GM06990 (cell line): ENCODE measurements at regions not wholly inside any gene's neighbourhood (a gene's known extent, or its start where the extent isn't known, plus 50 kb on each side); places are given as distances from the start of the nearest gene placed in this dataset.

Source experiments
- DNase-seq: peaks from one replicate; pipeline ENCODE4 v3.0.0-alpha.2; 2011; ENCODE audit not compliant: insufficient read length; ENCODE audit errors: extremely low read depth
- H3K27me3 ChIP-seq: replicated peaks from 2 replicates; pipeline ENCODE4 v1.6.0; 2011; ENCODE audit warnings: low read length; ENCODE audit not compliant: control insufficient read depth, insufficient read depth
- H3K36me3 ChIP-seq: 2 replicates; pipeline ENCODE4 v1.5.1; 2011; ENCODE audit warnings: low read length; ENCODE audit not compliant: control insufficient read depth, insufficient read depth
- H3K4me3 ChIP-seq: replicated peaks from 2 replicates; pipeline ENCODE4 v1.5.1; 2011; ENCODE audit warnings: low read depth, mild to moderate bottlenecking, control low read depth, low read length
- TF ChIP-seq, protein P1 (sequence below): IDR thresholded peaks from 2 replicates; pipeline ENCODE4 v1.5.1; 2011; ENCODE audit warnings: low read length, control low read depth, mild to moderate bottlenecking, inconsistent platforms; ENCODE audit not compliant: insufficient read depth, poor library complexity, severe bottlenecking

DNA sequence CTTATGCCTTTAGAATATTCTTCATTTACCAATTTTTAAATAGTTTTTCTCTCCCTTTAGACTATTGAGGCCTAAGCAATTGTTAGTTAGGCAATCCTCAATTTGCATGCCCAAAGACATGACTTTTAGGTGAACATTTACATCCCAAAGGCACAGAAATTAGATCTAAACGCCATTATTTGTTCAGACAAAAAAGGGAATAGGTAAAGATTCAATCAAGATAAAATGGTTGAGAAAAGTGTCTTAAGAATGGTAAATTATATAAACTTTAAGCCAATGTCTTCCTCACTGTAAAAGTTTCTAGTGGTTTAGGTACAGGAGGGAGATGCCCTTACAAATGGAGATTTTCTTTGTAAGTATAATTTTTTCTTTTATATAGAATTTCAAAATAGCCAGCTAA, 50.2 kb upstream of the MME start:
- no peak for DNase-seq
- H3K27me3 ChIP-seq: no peaks in the 10 kb centered on the region
- TF ChIP-seq, protein P1, sequence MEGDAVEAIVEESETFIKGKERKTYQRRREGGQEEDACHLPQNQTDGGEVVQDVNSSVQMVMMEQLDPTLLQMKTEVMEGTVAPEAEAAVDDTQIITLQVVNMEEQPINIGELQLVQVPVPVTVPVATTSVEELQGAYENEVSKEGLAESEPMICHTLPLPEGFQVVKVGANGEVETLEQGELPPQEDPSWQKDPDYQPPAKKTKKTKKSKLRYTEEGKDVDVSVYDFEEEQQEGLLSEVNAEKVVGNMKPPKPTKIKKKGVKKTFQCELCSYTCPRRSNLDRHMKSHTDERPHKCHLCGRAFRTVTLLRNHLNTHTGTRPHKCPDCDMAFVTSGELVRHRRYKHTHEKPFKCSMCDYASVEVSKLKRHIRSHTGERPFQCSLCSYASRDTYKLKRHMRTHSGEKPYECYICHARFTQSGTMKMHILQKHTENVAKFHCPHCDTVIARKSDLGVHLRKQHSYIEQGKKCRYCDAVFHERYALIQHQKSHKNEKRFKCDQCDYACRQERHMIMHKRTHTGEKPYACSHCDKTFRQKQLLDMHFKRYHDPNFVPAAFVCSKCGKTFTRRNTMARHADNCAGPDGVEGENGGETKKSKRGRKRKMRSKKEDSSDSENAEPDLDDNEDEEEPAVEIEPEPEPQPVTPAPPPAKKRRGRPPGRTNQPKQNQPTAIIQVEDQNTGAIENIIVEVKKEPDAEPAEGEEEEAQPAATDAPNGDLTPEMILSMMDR: no peak

DNA sequence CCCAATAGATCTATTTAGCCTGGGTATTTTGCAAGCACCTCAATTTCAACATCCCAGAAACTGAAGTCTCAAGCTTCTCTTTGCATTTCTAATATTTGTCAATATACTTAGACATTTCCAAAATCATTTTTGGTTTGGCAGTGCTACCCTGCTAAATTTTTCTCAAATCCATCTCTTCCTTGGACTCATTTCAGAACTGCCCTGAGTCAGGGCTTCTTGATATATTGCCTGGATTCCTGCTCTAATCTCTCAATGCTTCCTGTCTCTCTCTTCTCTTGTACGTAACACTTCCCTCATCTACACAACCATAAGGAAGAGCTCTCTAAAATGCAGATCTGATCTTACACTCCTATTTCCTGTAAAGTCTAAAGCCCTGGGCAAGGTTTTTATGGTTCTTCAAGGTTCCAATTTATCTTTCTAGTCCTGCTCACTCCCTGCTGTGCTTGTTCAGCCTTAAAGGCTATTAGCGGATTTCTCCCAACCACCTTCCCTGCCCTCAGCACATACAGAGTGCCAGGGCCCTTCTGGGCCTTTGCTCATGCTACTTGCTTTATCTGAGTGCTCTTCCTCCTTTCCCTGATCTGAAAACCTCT, 53.0 kb upstream of the MME start:
- H3K27me3 ChIP-seq: no peaks in the 10 kb centered on the region
- H3K4me3 ChIP-seq: no peak overlapping the region
- no peaks in the 10 kb centered on the region for H3K36me3 ChIP-seq
- DNase-seq: no peak
- TF ChIP-seq, protein P1: no peak

More for the DNA sequence above, 50.2 kb upstream of the MME start:
- H3K36me3 ChIP-seq: no peaks in the 10 kb centered on the region
- no peak overlapping the region for H3K4me3 ChIP-seq

DNA sequence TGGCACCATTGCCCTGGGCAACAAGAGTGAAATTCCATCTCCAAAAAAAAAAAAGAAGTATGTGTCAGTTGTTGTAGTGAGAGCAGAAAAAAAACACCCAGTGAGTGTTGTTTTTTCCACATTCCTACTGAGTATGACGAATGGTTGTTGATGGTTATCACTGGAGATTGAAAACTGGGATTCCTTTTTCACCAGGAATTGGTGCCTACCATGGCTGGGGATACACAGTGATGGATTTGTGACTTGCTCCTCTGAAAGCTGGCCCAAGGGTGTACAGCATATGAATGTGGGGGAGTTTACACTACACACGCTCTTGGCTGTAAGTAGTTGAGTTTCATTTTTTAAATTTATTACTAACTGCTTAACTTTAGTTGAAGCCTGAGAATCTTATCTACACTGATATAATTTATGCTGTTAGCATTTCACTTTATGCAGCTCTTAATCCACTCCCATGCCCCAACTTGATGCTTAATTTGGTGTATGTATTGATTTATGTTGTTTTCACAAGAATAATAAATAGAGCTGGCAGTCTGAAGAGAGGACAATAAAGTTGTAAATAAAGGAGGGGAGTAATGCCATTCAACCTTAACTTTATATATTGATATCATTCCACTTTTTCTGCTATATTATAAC, 56.0 kb upstream of the MME start:
- Histone ChIP-seq H3K36me3 (no peaks in the 10 kb centered on the region), H3K27me3 (no peaks in the 10 kb centered on the region), H3K4me3 (no peak overlapping the region)
- TF ChIP-seq, protein P1: no peak
- no peak for DNase-seq

DNA sequence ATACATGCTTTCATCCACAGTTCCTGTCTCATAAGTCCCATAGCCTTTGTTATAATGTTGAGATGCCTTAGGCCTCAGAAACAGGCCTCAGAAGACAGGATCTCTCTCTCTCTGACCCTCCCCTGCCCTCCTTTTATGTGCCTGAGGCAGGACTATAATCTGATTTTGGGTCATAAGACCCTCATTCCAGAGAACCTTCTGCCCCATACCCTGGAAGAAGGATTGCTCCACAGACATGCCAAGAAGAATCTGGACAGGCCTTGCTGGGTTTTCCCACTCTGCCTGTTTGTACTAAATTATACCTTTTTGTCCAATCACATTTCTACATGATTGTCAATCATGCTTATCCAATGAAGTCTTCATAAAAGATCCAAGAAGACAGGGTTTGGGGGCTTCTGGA, 57.2 kb upstream of the MME start:
- no peak overlapping the region for H3K4me3 ChIP-seq

DNA sequence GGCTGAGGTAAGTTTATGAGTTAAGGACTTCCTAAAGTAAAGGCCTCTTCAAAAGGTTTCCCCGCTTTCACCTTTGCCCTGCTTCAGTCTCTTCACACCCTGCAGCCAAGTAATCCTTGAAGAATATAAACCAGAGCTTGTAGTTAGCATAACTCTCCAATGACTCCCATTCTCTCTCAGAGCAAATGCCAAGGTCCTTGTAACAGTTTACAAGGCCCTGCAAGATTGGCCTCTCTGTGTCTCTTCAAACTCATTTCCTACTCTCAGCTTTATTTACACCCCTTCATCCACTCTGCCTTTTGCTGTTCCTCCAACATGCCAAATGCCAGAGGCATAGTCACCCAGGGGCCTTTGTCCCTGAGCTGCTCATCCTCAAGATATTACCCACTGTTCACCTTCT, 60.5 kb upstream of the MME start:
- no peak overlapping the region for H3K4me3 ChIP-seq
- DNase-seq: no peak
- TF ChIP-seq, protein P1: no peak

More for the DNA sequence above, 57.2 kb upstream of the MME start:
- DNase-seq: no peak
- H3K27me3 ChIP-seq: no peaks in the 10 kb centered on the region
- TF ChIP-seq, protein P1: no peak
- H3K36me3 ChIP-seq: no peaks in the 10 kb centered on the region

More for the DNA sequence above, 60.5 kb upstream of the MME start:
- Histone ChIP-seq H3K36me3 (no peaks in the 10 kb centered on the region), H3K27me3 (no peaks in the 10 kb centered on the region)
